Urinary bladder (tissue), 1 donor: ENCODE measurements at regions not wholly inside any gene's neighbourhood (a gene's known extent, or its start where the extent isn't known, plus 50 kb on each side); places are given as distances from the start of the nearest gene placed in this dataset. TPM values are rescaled to one million over a fixed set of nuclear protein-coding genes. Genes with fewer than 3 reads are reported as not detected.

Experiments used
- small RNA-seq: library from RNA; depleted of rRNA; stranded (forward); fragments of <200 nt; gene quantifications from one replicate; pipeline ENCODE3, GENCODE V24; 2014

Small RNA genes lying in the stretch of these regions (small RNA-seq; reads per million reads assigned to genes)
- gene RN7SL782P = not detected
